HepG2 (cell line): ENCODE measurements at regions not wholly inside any gene's neighbourhood (a gene's known extent, or its start where the extent isn't known, plus 50 kb on each side); places are given as distances from the start of the nearest gene placed in this dataset.

Experiments used
- ZNF879 ChIP-seq: sonication (generic); formaldehyde crosslinking; IDR thresholded peaks from 2 replicates; pipeline ENCODE4 v1.8.1; 2023; ENCODE audit warnings: missing genetic modification reagents
- TF ChIP-seq, protein P1 (sequence below): sonication (generic); formaldehyde crosslinking; IDR thresholded peaks from 2 replicates; pipeline ENCODE4 v1.4.0; 2020; ENCODE audit warnings: missing genetic modification reagents
- TF ChIP-seq, protein P2 (sequence below): sonication (generic); formaldehyde crosslinking; IDR thresholded peaks from 2 replicates; pipeline ENCODE4 v1.8.1; 2023; ENCODE audit warnings: mild to moderate bottlenecking, missing genetic modification reagents
- TF ChIP-seq, protein P3 (sequence below), 2 experiments: fragments of 450-650 bp in 1 of 2; sonication (generic) in 1 of 2; formaldehyde crosslinking in 1 of 2; IDR thresholded peaks; 2 replicates each; pipeline versions ENCODE4 v1.6.1 to v1.8.0; 2016 to 2022; ENCODE audit warnings: antibody characterized with exemption in 1 of 2, mild to moderate bottlenecking in 1 of 2, missing genetic modification reagents in 1 of 2

DNA sequence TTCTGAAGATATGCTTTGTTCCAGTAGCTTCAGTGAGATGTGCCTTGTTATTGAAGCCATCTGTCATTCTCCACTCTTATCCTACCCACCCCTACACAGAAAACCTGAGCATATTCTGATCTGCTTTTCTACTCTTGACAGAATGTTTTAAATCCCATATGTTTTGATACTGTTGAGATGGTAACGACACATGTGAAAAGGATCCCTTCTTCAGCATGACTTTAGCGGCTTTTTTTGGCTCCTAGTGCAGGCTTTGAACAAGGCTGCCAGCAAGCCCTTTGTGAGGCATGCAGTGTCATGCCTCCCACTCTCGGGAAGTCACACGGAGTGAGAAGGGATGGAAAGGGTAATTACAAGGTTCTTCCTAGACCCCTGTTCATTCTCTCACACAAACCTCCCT is 228.8 kb upstream of the RGS6 start (continued):
- TF ChIP-seq, protein P1, sequence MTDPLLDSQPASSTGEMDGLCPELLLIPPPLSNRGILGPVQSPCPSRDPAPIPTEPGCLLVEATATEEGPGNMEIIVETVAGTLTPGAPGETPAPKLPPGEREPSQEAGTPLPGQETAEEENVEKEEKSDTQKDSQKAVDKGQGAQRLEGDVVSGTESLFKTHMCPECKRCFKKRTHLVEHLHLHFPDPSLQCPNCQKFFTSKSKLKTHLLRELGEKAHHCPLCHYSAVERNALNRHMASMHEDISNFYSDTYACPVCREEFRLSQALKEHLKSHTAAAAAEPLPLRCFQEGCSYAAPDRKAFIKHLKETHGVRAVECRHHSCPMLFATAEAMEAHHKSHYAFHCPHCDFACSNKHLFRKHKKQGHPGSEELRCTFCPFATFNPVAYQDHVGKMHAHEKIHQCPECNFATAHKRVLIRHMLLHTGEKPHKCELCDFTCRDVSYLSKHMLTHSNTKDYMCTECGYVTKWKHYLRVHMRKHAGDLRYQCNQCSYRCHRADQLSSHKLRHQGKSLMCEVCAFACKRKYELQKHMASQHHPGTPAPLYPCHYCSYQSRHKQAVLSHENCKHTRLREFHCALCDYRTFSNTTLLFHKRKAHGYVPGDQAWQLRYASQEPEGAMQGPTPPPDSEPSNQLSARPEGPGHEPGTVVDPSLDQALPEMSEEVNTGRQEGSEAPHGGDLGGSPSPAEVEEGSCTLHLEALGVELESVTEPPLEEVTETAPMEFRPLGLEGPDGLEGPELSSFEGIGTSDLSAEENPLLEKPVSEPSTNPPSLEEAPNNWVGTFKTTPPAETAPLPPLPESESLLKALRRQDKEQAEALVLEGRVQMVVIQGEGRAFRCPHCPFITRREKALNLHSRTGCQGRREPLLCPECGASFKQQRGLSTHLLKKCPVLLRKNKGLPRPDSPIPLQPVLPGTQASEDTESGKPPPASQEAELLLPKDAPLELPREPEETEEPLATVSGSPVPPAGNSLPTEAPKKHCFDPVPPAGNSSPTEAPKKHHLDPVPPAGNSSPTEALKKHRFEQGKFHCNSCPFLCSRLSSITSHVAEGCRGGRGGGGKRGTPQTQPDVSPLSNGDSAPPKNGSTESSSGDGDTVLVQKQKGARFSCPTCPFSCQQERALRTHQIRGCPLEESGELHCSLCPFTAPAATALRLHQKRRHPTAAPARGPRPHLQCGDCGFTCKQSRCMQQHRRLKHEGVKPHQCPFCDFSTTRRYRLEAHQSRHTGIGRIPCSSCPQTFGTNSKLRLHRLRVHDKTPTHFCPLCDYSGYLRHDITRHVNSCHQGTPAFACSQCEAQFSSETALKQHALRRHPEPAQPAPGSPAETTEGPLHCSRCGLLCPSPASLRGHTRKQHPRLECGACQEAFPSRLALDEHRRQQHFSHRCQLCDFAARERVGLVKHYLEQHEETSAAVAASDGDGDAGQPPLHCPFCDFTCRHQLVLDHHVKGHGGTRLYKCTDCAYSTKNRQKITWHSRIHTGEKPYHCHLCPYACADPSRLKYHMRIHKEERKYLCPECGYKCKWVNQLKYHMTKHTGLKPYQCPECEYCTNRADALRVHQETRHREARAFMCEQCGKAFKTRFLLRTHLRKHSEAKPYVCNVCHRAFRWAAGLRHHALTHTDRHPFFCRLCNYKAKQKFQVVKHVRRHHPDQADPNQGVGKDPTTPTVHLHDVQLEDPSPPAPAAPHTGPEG (CRISPR knock-in tag) = no peak
- TF ChIP-seq, protein P2, sequence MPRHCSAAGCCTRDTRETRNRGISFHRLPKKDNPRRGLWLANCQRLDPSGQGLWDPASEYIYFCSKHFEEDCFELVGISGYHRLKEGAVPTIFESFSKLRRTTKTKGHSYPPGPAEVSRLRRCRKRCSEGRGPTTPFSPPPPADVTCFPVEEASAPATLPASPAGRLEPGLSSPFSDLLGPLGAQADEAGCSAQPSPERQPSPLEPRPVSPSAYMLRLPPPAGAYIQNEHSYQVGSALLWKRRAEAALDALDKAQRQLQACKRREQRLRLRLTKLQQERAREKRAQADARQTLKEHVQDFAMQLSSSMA (CRISPR knock-in tag) = no peak
- no peak for TF ChIP-seq ZNF879 (CRISPR knock-in tag)
- TF ChIP-seq, protein P3, sequence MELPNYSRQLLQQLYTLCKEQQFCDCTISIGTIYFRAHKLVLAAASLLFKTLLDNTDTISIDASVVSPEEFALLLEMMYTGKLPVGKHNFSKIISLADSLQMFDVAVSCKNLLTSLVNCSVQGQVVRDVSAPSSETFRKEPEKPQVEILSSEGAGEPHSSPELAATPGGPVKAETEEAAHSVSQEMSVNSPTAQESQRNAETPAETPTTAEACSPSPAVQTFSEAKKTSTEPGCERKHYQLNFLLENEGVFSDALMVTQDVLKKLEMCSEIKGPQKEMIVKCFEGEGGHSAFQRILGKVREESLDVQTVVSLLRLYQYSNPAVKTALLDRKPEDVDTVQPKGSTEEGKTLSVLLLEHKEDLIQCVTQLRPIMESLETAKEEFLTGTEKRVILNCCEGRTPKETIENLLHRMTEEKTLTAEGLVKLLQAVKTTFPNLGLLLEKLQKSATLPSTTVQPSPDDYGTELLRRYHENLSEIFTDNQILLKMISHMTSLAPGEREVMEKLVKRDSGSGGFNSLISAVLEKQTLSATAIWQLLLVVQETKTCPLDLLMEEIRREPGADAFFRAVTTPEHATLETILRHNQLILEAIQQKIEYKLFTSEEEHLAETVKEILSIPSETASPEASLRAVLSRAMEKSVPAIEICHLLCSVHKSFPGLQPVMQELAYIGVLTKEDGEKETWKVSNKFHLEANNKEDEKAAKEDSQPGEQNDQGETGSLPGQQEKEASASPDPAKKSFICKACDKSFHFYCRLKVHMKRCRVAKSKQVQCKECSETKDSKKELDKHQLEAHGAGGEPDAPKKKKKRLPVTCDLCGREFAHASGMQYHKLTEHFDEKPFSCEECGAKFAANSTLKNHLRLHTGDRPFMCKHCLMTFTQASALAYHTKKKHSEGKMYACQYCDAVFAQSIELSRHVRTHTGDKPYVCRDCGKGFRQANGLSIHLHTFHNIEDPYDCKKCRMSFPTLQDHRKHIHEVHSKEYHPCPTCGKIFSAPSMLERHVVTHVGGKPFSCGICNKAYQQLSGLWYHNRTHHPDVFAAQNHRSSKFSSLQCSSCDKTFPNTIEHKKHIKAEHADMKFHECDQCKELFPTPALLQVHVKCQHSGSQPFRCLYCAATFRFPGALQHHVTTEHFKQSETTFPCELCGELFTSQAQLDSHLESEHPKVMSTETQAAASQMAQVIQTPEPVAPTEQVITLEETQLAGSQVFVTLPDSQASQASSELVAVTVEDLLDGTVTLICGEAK (IDR thresholded peaks at IDR 0.05) = no peak
- TF ChIP-seq, protein P3 (CRISPR knock-in tag; IDR thresholded peaks at IDR 0.05) = no peak
